GM23338 (cell line): ENCODE measurements at regions not wholly inside any gene's neighbourhood (a gene's known extent, or its start where the extent isn't known, plus 50 kb on each side); places are given as distances from the start of the nearest gene placed in this dataset. TPM values are rescaled to one million over a fixed set of nuclear protein-coding genes. Genes with fewer than 3 reads are reported as not detected.

Source experiments
- CREB1 ChIP-seq: fragments of 250-450 bp; sonication (Bioruptor Pico); IDR thresholded peaks from 2 replicates; pipeline ENCODE4 v1.5.0; 2020; ENCODE audit warnings: low read depth, mild to moderate bottlenecking, moderate library complexity
- EZH2 ChIP-seq: fragments of 200-600 bp; sonication (generic); IDR thresholded peaks from one replicate; pipeline ENCODE4 v1.8.0; 2017; ENCODE audit warnings: antibody characterized with exemption, mild to moderate bottlenecking, low read depth; ENCODE audit not compliant: unreplicated experiment
- EZH2phosphoT487 ChIP-seq: fragments of 200-600 bp; sonication (generic); IDR thresholded peaks from one replicate; pipeline ENCODE4 v1.8.1; 2018; ENCODE audit warnings: antibody characterized with exemption; ENCODE audit not compliant: unreplicated experiment
- JUNB ChIP-seq: IDR thresholded peaks from one replicate; pipeline ENCODE4 v1.6.1; 2016; ENCODE audit warnings: antibody characterized with exemption; ENCODE audit not compliant: unreplicated experiment
- NANOG ChIP-seq: IDR thresholded peaks from 2 replicates; pipeline ENCODE4 v1.6.1; 2016; ENCODE audit warnings: antibody characterized with exemption, borderline replicate concordance
- STAT1 ChIP-seq: IDR thresholded peaks from one replicate; pipeline ENCODE4 v1.6.1; 2016; ENCODE audit warnings: antibody characterized with exemption; ENCODE audit not compliant: unreplicated experiment
- ZNF114 ChIP-seq: fragments of 250-450 bp; sonication (Bioruptor Pico); IDR thresholded peaks from 2 replicates; pipeline ENCODE4 v1.5.0; 2020; ENCODE audit warnings: mild to moderate bottlenecking, moderate library complexity
- microRNA-seq: library from miRNA; unstranded; fragments of <30 nt; microRNA quantifications from one replicate; pipeline ENCODE4, GENCODE V29; 2017
- small RNA-seq: library from RNA; depleted of rRNA; stranded (forward); fragments of <200 nt; gene quantifications from one replicate; pipeline ENCODE3, GENCODE V24; 2014; ENCODE audit warnings: low replicate concordance
- TF ChIP-seq, protein P1 (sequence below): IDR thresholded peaks from 2 replicates; pipeline ENCODE4 v1.6.1; 2016; ENCODE audit warnings: antibody characterized with exemption
- TF ChIP-seq, protein P2 (sequence below): IDR thresholded peaks from one replicate; pipeline ENCODE4 v1.6.1; 2018; ENCODE audit warnings: antibody characterized with exemption; ENCODE audit not compliant: unreplicated experiment

DNA sequence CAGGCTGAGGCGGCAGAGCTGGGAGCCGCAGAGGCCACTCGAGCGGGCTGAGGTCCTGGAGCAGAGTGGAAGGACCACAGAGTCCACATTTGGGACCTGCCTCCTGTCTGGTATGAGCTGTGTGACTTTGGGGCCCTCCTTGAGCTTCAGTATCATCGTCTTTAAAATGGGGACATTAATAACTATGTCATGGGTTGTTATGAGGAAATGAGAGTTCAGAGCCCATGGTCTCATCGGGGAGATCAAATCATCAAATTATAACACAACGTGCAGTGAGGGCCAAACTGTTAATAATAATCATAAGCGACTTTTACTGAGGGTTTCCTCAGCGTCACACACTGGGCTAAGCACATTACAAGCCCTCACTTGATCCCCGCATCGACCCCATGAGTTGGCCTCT lies 49.9 kb upstream of the CCDC167 start (continued):
- TF ChIP-seq, protein P1, sequence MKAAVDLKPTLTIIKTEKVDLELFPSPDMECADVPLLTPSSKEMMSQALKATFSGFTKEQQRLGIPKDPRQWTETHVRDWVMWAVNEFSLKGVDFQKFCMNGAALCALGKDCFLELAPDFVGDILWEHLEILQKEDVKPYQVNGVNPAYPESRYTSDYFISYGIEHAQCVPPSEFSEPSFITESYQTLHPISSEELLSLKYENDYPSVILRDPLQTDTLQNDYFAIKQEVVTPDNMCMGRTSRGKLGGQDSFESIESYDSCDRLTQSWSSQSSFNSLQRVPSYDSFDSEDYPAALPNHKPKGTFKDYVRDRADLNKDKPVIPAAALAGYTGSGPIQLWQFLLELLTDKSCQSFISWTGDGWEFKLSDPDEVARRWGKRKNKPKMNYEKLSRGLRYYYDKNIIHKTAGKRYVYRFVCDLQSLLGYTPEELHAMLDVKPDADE = no peak
- TF ChIP-seq JUNB (no peak), EZH2phosphoT487 (no peak), ZNF114 (no peak), NANOG (no peak), STAT1 (no peak), EZH2 (no peak), CREB1 (CRISPR knock-in tag) (no peak)
- TF ChIP-seq, protein P2, sequence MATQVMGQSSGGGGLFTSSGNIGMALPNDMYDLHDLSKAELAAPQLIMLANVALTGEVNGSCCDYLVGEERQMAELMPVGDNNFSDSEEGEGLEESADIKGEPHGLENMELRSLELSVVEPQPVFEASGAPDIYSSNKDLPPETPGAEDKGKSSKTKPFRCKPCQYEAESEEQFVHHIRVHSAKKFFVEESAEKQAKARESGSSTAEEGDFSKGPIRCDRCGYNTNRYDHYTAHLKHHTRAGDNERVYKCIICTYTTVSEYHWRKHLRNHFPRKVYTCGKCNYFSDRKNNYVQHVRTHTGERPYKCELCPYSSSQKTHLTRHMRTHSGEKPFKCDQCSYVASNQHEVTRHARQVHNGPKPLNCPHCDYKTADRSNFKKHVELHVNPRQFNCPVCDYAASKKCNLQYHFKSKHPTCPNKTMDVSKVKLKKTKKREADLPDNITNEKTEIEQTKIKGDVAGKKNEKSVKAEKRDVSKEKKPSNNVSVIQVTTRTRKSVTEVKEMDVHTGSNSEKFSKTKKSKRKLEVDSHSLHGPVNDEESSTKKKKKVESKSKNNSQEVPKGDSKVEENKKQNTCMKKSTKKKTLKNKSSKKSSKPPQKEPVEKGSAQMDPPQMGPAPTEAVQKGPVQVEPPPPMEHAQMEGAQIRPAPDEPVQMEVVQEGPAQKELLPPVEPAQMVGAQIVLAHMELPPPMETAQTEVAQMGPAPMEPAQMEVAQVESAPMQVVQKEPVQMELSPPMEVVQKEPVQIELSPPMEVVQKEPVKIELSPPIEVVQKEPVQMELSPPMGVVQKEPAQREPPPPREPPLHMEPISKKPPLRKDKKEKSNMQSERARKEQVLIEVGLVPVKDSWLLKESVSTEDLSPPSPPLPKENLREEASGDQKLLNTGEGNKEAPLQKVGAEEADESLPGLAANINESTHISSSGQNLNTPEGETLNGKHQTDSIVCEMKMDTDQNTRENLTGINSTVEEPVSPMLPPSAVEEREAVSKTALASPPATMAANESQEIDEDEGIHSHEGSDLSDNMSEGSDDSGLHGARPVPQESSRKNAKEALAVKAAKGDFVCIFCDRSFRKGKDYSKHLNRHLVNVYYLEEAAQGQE = no peak

Small RNA genes in the stretch of these regions (microRNA-seq; reads per million reads assigned to microRNA genes)
- not detected for gene MIR4462

Small RNA genes in the stretch of these regions (small RNA-seq; reads per million reads assigned to genes)
- not detected for gene MIR4462
